ENCODE measurements at regions not wholly inside any gene's neighbourhood (a gene's known extent, or its start where the extent isn't known, plus 50 kb on each side); places are given as distances from the start of the nearest gene placed in this dataset.

GRCh38 chr1:208781391-208782045 lies 537.3 kb upstream of the PLXNA2 start:
- no peaks in the 10 kb centered on the region for H3K9me3 ChIP-seq (ENCODE audit: control insufficient read depth, low read depth, low read length)
- no peak overlapping the region for H3K9ac ChIP-seq (ENCODE audit: low read length)
- H3K27me3 ChIP-seq (ENCODE audit: control insufficient read depth, insufficient read depth, low read length): peaks cover 7% of the 10 kb centered on the region
- H3K36me3 ChIP-seq (ENCODE audit: control insufficient read depth, low read depth, low read length): no peaks in the 10 kb centered on the region
- H3K27ac ChIP-seq (ENCODE audit: low read length): no peak overlapping the region
- H3K4me3 ChIP-seq (ENCODE audit: low read length): peak overlapping the region; percentile 26
- peaks cover 29% of the 10 kb centered on the region for H3K4me1 ChIP-seq (ENCODE audit: control insufficient read depth, low read depth, low read length)

- no peaks in the 10 kb centered on the region for H3K36me3 ChIP-seq (ENCODE audit: control insufficient read depth, low read depth, low read length)
- H3K27ac ChIP-seq (ENCODE audit: low read length): no peak overlapping the region
- peak overlapping the region; percentile 26 for H3K4me3 ChIP-seq (ENCODE audit: low read length)
- no peak overlapping the region for H3K9ac ChIP-seq (ENCODE audit: low read length)
- peaks cover 29% of the 10 kb centered on the region for H3K4me1 ChIP-seq (ENCODE audit: control insufficient read depth, low read depth, low read length)
- H3K9me3 ChIP-seq (ENCODE audit: control insufficient read depth, low read depth, low read length): no peaks in the 10 kb centered on the region
- peaks cover 7% of the 10 kb centered on the region for H3K27me3 ChIP-seq (ENCODE audit: control insufficient read depth, insufficient read depth, low read length)
Observed at GRCh38 chr1:208782186-208782585, 538.0 kb upstream of the PLXNA2 start.

DNA sequence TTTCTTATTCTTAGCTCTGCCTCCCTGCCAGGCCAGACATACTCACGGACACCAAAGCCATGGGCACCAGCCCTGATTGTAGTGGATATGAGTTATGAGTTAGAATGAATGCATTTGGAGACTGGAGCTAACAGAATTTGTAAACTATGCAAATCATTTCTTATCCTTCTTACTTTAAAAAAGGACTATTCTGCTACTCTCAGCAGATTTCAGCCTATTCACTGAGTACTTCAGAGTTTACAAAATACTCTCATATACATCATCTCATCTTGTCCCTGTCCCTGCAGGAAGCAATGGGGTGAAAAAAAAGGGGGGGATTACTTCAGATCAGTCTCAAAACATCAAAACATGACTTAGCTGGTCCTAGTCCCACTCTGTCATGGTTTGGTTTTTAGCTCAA lies 541.4 kb upstream of the PLXNA2 start:
- H3K9ac ChIP-seq (ENCODE audit: low read length): no peak overlapping the region
- no peaks in the 10 kb centered on the region for H3K36me3 ChIP-seq (ENCODE audit: control insufficient read depth, low read depth, low read length)
- H3K27me3 ChIP-seq (ENCODE audit: control insufficient read depth, insufficient read depth, low read length): peaks cover 7% of the 10 kb centered on the region
- peaks cover 43% of the 10 kb centered on the region for H3K4me1 ChIP-seq (ENCODE audit: control insufficient read depth, low read depth, low read length)
- no peak overlapping the region for H3K4me3 ChIP-seq (ENCODE audit: low read length)
- no peaks in the 10 kb centered on the region for H3K9me3 ChIP-seq (ENCODE audit: control insufficient read depth, low read depth, low read length)
- no peak overlapping the region for H3K27ac ChIP-seq (ENCODE audit: low read length)

GRCh38 chr1:208787219-208787618 lies 543.0 kb upstream of the PLXNA2 start:
- H3K9ac ChIP-seq (ENCODE audit: low read length): no peak overlapping the region
- H3K27ac ChIP-seq (ENCODE audit: low read length): no peak overlapping the region
- no peaks in the 10 kb centered on the region for H3K36me3 ChIP-seq (ENCODE audit: control insufficient read depth, low read depth, low read length)
- peaks cover 28% of the 10 kb centered on the region for H3K4me1 ChIP-seq (ENCODE audit: control insufficient read depth, low read depth, low read length)
- H3K9me3 ChIP-seq (ENCODE audit: control insufficient read depth, low read depth, low read length): no peaks in the 10 kb centered on the region
- peaks cover 5% of the 10 kb centered on the region for H3K27me3 ChIP-seq (ENCODE audit: control insufficient read depth, insufficient read depth, low read length)
- no peak overlapping the region for H3K4me3 ChIP-seq (ENCODE audit: low read length)

DNA sequence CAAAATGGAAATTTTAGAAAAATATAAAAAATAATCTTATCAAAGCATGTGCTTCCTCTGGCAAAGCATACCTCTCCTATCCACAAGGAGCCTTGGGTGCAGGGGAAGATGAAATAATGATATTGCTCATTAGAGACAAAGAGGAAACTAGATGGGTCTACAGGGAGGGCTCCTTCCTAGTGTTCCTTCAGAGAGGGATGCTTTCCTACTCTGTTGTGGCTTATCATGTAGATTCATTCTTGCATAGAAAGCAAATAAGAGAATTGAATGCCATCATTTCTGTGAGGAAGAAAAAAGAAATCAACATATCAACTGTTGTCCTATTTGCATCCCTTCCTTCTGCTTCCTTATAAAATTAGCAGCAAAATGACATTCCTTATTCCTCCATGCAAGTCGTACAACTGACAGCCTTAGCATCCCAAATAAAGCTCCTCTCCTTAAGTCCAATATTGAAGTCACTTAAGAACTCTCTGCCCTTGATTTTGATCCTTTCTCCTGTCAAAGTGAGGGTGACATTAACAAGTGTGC lies 543.9 kb upstream of the PLXNA2 start:
- H3K9me3 ChIP-seq (ENCODE audit: control insufficient read depth, low read depth, low read length): no peaks in the 10 kb centered on the region
- peaks cover 20% of the 10 kb centered on the region for H3K4me1 ChIP-seq (ENCODE audit: control insufficient read depth, low read depth, low read length)
- no peak overlapping the region for H3K9ac ChIP-seq (ENCODE audit: low read length)
- H3K27ac ChIP-seq (ENCODE audit: low read length): no peak overlapping the region
- no peaks in the 10 kb centered on the region for H3K36me3 ChIP-seq (ENCODE audit: control insufficient read depth, low read depth, low read length)
- H3K4me3 ChIP-seq (ENCODE audit: low read length): no peak overlapping the region
- H3K27me3 ChIP-seq (ENCODE audit: control insufficient read depth, insufficient read depth, low read length): no peaks in the 10 kb centered on the region

DNA sequence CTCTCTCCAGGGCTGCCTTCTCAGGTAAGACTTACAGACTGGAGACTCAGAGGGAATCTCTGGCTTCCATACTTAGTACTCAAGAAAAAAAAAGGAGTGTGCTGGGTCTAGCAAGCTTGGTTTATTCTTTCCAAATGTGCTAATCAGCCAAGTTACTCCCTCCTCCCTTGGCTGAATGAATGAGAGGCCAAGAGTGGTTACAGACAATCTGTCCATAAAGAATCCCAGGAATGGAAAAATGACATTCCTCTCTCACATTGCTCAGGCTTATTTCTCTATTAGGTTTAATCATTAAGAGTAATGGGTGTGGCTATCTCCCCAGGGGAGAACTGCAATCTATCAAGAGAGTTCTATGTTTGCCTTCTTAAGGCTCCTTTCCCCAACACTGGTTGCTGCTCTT lies 547.3 kb upstream of the PLXNA2 start:
- Histone ChIP-seq H3K36me3 (ENCODE audit: control insufficient read depth, low read depth, low read length) (no peaks in the 10 kb centered on the region), H3K27me3 (ENCODE audit: control insufficient read depth, insufficient read depth, low read length) (no peaks in the 10 kb centered on the region), H3K27ac (ENCODE audit: low read length) (no peak overlapping the region), H3K4me1 (ENCODE audit: control insufficient read depth, low read depth, low read length) (peaks cover 17% of the 10 kb centered on the region), H3K9me3 (ENCODE audit: control insufficient read depth, low read depth, low read length) (no peaks in the 10 kb centered on the region), H3K9ac (ENCODE audit: low read length) (no peak overlapping the region), H3K4me3 (ENCODE audit: low read length) (no peak overlapping the region)

DNA sequence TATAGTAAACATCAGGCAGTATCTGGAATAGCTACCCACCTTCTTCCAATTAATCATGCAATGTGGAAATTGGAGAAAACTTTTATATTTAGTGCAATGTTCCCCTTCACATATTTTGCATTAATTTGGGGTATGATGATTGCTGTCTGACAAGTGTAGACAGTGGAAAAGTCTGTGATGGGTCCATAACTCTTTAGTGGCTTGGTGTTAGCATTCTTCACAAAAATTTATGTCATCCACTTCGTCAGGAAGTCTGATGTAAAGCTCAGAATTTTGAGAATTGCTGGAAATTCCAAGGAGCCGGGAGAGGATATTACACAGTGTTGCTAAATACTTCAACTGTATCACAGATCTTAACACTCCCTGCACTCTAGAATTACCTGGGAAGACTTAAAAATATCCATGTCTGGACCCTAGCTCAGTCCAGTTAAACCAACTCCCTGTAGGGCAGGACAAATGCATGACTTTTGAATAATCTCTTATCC lies 549.7 kb upstream of the PLXNA2 start:
- Histone ChIP-seq H3K4me1 (ENCODE audit: control insufficient read depth, low read depth, low read length) (peaks cover 3% of the 10 kb centered on the region), H3K36me3 (ENCODE audit: control insufficient read depth, low read depth, low read length) (no peaks in the 10 kb centered on the region), H3K9ac (ENCODE audit: low read length) (no peak overlapping the region), H3K27ac (ENCODE audit: low read length) (no peak overlapping the region), H3K4me3 (ENCODE audit: low read length) (no peak overlapping the region), H3K27me3 (ENCODE audit: control insufficient read depth, insufficient read depth, low read length) (no peaks in the 10 kb centered on the region), H3K9me3 (ENCODE audit: control insufficient read depth, low read depth, low read length) (no peaks in the 10 kb centered on the region)

DNA sequence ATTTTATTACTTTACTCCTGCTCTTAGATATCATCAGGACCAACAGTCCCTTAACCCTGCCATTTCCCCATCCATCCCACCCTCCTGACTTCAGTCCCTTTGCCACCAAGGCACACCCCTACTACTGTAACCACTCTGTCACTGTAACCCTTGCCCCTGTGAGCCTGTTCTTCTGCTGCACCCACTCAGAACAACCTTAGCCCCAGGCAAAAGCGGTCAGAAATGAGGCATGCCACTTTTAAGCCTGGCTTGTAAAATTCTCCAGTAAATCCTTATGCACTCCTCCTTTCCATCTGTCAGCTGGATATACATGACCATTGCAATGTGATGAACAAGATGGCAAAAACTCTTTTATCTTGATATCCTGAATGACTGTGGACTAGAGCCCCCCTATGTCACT lies 555.0 kb upstream of the PLXNA2 start:
- Histone ChIP-seq H3K9ac (ENCODE audit: low read length) (no peak overlapping the region), H3K27me3 (ENCODE audit: control insufficient read depth, insufficient read depth, low read length) (no peaks in the 10 kb centered on the region), H3K4me1 (ENCODE audit: control insufficient read depth, low read depth, low read length) (peaks cover 5% of the 10 kb centered on the region), H3K9me3 (ENCODE audit: control insufficient read depth, low read depth, low read length) (no peaks in the 10 kb centered on the region), H3K4me3 (ENCODE audit: low read length) (no peak overlapping the region), H3K27ac (ENCODE audit: low read length) (no peak overlapping the region), H3K36me3 (ENCODE audit: control insufficient read depth, low read depth, low read length) (no peaks in the 10 kb centered on the region)

DNA sequence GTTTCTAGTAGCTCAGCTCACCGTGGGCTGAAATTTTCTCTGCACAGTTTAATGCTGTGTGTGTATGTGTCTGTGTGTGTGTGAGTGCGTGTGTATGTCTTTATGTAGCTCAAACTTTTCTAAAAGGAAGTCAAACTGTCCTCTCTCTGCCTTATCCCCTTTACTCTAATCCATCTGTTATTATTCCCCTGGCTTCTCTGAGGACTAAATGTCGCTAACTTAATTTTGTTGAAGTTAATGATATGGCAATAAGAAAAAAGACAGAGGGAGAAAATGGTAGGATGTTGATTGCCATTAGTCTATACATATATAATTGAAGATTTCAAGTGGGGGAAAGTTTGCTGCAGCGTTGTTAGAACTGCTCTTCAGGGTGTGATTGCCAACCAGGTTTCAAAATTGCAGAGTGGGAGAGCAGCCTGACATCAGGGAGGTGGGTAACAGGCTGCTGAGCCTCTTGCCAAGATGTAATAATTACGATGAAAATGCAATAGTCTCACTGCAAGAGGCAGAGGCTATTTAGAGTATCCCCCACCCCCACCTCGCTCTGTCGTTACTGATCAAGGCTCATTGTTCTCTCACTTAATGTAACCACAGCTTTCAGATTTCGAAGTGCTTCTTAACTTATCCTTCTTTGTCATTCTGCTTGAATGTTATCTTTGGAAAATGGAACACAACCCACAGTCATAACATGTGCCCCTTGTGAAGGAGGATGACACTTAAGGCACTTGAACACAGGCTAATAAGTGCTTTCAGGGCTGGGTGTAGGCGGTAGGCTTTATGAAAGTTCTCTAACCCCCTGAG lies 559.0 kb upstream of the PLXNA2 start:
- no peak overlapping the region for H3K4me3 ChIP-seq (ENCODE audit: low read length)
- no peaks in the 10 kb centered on the region for H3K36me3 ChIP-seq (ENCODE audit: control insufficient read depth, low read depth, low read length)
- H3K27ac ChIP-seq (ENCODE audit: low read length): no peak overlapping the region
- no peaks in the 10 kb centered on the region for H3K9me3 ChIP-seq (ENCODE audit: control insufficient read depth, low read depth, low read length)
- peaks cover 5% of the 10 kb centered on the region for H3K4me1 ChIP-seq (ENCODE audit: control insufficient read depth, low read depth, low read length)
- H3K9ac ChIP-seq (ENCODE audit: low read length): no peak overlapping the region
- no peaks in the 10 kb centered on the region for H3K27me3 ChIP-seq (ENCODE audit: control insufficient read depth, insufficient read depth, low read length)

GRCh38 chr1:208807446-208808127 lies 563.4 kb upstream of the PLXNA2 start:
- no peak overlapping the region for H3K27ac ChIP-seq (ENCODE audit: low read length)
- no peak overlapping the region for H3K4me3 ChIP-seq (ENCODE audit: low read length)
- H3K9me3 ChIP-seq (ENCODE audit: control insufficient read depth, low read depth, low read length): no peaks in the 10 kb centered on the region
- no peak overlapping the region for H3K9ac ChIP-seq (ENCODE audit: low read length)
- peaks cover 5% of the 10 kb centered on the region for H3K4me1 ChIP-seq (ENCODE audit: control insufficient read depth, low read depth, low read length)
- H3K27me3 ChIP-seq (ENCODE audit: control insufficient read depth, insufficient read depth, low read length): no peaks in the 10 kb centered on the region
- no peaks in the 10 kb centered on the region for H3K36me3 ChIP-seq (ENCODE audit: control insufficient read depth, low read depth, low read length)

- no peaks in the 10 kb centered on the region for H3K9me3 ChIP-seq (ENCODE audit: control insufficient read depth, low read depth, low read length)
- no peak overlapping the region for H3K4me3 ChIP-seq (ENCODE audit: low read length)
- peaks cover 3% of the 10 kb centered on the region for H3K4me1 ChIP-seq (ENCODE audit: control insufficient read depth, low read depth, low read length)
- H3K27me3 ChIP-seq (ENCODE audit: control insufficient read depth, insufficient read depth, low read length): no peaks in the 10 kb centered on the region
- H3K27ac ChIP-seq (ENCODE audit: low read length): no peak overlapping the region
- H3K36me3 ChIP-seq (ENCODE audit: control insufficient read depth, low read depth, low read length): no peaks in the 10 kb centered on the region
- no peak overlapping the region for H3K9ac ChIP-seq (ENCODE audit: low read length)
Observed at GRCh38 chr1:208808301-208808700, 564.1 kb upstream of the PLXNA2 start.

Measured in iPS-18a (cell line).